ENCODE measurements at regions not wholly inside any gene's neighbourhood (a gene's known extent, or its start where the extent isn't known, plus 50 kb on each side); places are given as distances from the start of the nearest gene placed in this dataset.
A peak's percentile ranks its signal among the peaks of the same experiment; 100 is the strongest.

GRCh38 chr15:79213650-79214049, 68.9 kb upstream of the ANKRD34C start:
- WGBS, 2 donors: 32 to 36% methylated on average over 3 of the region's 3 CpGs
- Histone ChIP-seq H3K27me3 (peaks cover 0 to 4% of the 10 kb centered on the region in 2 donors), H3K4me1 (peaks cover 5% of the 10 kb centered on the region), H3K27ac (no peak overlapping the region), H3K36me3 (replicated peaks in 1 of 2; ENCODE audit: insufficient read depth in 1 of 2, low read depth in 2 of 2) (no peaks in the 10 kb centered on the region), H3K9me3 (no peaks in the 10 kb centered on the region), H3K4me3 (no peak overlapping the region)
- no peak for ATAC-seq
- no peak for DNase-seq
- TF ChIP-seq CTCF (IDR thresholded peaks at IDR 0.05) (no peak), POLR2A (IDR thresholded peaks at IDR 0.05) (no peak)
- intact Hi-C loops (cut with DNase I): no loop called here

GRCh38 chr15:79212589-79213157, 69.8 kb upstream of the ANKRD34C start:
- no peak for DNase-seq
- intact Hi-C loops (cut with DNase I): no loop called here
- Histone ChIP-seq H3K27ac (no peak overlapping the region), H3K27me3 (peaks cover 0 to 4% of the 10 kb centered on the region in 2 donors), H3K4me3 (no peak overlapping the region), H3K9me3 (no peaks in the 10 kb centered on the region), H3K4me1 (peaks cover 5% of the 10 kb centered on the region), H3K36me3 (replicated peaks in 1 of 2; ENCODE audit: insufficient read depth in 1 of 2, low read depth in 2 of 2) (no peaks in the 10 kb centered on the region)
- no peak for ATAC-seq
- WGBS, 2 donors: 61 to 75% methylated on average over 9 to 11 of the region's 11 CpGs
- no peak for TF ChIP-seq CTCF (IDR thresholded peaks at IDR 0.05)
- TF ChIP-seq POLR2A (IDR thresholded peaks at IDR 0.05): no peak

- no peak for TF ChIP-seq CTCF (IDR thresholded peaks at IDR 0.05)
- H3K4me3 ChIP-seq: no peak overlapping the region
- 88 to 93% methylated on average over 1 of the region's 1 CpG for WGBS, 2 donors
- no peaks in the 10 kb centered on the region for H3K36me3 ChIP-seq (replicated peaks in 1 of 2; ENCODE audit: insufficient read depth in 1 of 2, low read depth in 2 of 2)
- no peak for DNase-seq
- ATAC-seq: no peak
- H3K4me1 ChIP-seq: peaks cover 5% of the 10 kb centered on the region
- intact Hi-C loops (cut with DNase I): no loop called here
- peaks cover 0 to 4% of the 10 kb centered on the region in 2 donors for H3K27me3 ChIP-seq
- H3K9me3 ChIP-seq: no peaks in the 10 kb centered on the region
- no peak overlapping the region for H3K27ac ChIP-seq
Measured at GRCh38 chr15:79211481-79211880, 71.0 kb upstream of the ANKRD34C start.

GRCh38 chr15:79209690-79210089, 72.8 kb upstream of the ANKRD34C start:
- Histone ChIP-seq H3K9me3 (no peaks in the 10 kb centered on the region), H3K36me3 (replicated peaks in 1 of 2; ENCODE audit: insufficient read depth in 1 of 2, low read depth in 2 of 2) (no peaks in the 10 kb centered on the region), H3K4me3 (no peak overlapping the region), H3K27me3 (peaks cover 0 to 6% of the 10 kb centered on the region in 2 donors), H3K4me1 (peaks cover 5% of the 10 kb centered on the region), H3K27ac (no peak overlapping the region)
- WGBS, 2 donors: 4 to 5% methylated on average over 17 of the region's 17 CpGs
- no peak for ATAC-seq
- intact Hi-C loops (cut with DNase I): no loop called here
- no peak for DNase-seq
- no peak for TF ChIP-seq CTCF (IDR thresholded peaks at IDR 0.05)
- no peak for TF ChIP-seq POLR2A (IDR thresholded peaks at IDR 0.05)

- H3K27me3 ChIP-seq: peaks cover 0 to 7% of the 10 kb centered on the region in 2 donors
- no peak overlapping the region for H3K27ac ChIP-seq
- peaks cover 5% of the 10 kb centered on the region for H3K4me1 ChIP-seq
- intact Hi-C loops (cut with DNase I): no loop called here
- ATAC-seq (no peak), DNase-seq (peak in 1 of 4 donors; percentile 10)
- TF ChIP-seq CTCF (IDR thresholded peaks at IDR 0.05): no peak
- TF ChIP-seq POLR2A (IDR thresholded peaks at IDR 0.05): no peak
- H3K36me3 ChIP-seq (replicated peaks in 1 of 2; ENCODE audit: insufficient read depth in 1 of 2, low read depth in 2 of 2): no peaks in the 10 kb centered on the region
- WGBS, 2 donors: 67 to 71% methylated on average over 7 of the region's 7 CpGs
- no peaks in the 10 kb centered on the region for H3K9me3 ChIP-seq
- no peak overlapping the region for H3K4me3 ChIP-seq
Measured at GRCh38 chr15:79209116-79209515, 73.4 kb upstream of the ANKRD34C start.
